22Rv1 (cell line): ENCODE measurements at regions not wholly inside any gene's neighbourhood (a gene's known extent, or its start where the extent isn't known, plus 50 kb on each side); places are given as distances from the start of the nearest gene placed in this dataset.

Source experiments
- ZFX ChIP-seq: fragments of 450-650 bp; IDR thresholded peaks from 2 replicates; pipeline ENCODE4 v1.6.1; 2017; ENCODE audit warnings: antibody characterized with exemption, borderline replicate concordance
- TF ChIP-seq, protein P1 (sequence below): fragments of 450-650 bp; IDR thresholded peaks from 2 replicates; pipeline ENCODE4 v1.5.1; 2017; ENCODE audit warnings: mild to moderate bottlenecking

DNA sequence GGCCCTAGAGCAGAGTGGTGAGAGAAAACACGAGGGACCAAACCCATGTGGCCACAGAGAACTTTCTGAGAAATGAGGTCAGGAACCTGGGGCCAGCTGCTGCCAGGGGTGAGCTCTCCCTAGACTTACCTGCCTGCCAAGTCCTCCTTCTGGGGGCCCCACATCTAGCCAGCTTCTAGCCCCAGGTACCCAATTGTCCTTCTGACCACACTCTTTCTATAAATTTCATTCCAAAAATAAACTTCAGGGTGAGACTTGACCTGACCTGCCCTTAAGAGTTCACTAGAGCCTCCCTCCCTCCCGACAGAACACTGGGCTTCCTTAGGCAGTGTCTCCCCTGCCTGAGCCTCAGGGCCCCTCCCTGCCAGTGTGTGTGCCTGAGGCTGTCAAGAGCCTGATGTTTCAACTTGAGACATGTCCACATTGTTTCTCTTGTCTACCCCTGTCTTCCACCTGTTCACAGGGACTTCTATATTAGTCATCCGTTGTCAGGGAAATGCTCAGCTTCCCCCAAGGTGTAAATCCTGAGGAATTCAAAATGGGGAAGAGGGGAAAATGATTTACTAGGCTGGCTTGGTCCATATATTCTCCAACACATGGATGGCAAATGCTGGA is 312.8 kb upstream of the TLE3 start:
- TF ChIP-seq, protein P1, sequence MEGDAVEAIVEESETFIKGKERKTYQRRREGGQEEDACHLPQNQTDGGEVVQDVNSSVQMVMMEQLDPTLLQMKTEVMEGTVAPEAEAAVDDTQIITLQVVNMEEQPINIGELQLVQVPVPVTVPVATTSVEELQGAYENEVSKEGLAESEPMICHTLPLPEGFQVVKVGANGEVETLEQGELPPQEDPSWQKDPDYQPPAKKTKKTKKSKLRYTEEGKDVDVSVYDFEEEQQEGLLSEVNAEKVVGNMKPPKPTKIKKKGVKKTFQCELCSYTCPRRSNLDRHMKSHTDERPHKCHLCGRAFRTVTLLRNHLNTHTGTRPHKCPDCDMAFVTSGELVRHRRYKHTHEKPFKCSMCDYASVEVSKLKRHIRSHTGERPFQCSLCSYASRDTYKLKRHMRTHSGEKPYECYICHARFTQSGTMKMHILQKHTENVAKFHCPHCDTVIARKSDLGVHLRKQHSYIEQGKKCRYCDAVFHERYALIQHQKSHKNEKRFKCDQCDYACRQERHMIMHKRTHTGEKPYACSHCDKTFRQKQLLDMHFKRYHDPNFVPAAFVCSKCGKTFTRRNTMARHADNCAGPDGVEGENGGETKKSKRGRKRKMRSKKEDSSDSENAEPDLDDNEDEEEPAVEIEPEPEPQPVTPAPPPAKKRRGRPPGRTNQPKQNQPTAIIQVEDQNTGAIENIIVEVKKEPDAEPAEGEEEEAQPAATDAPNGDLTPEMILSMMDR = no peak
- TF ChIP-seq ZFX = no peak
